Medulla oblongata (tissue), 1 donor: ENCODE measurements at regions not wholly inside any gene's neighbourhood (a gene's known extent, or its start where the extent isn't known, plus 50 kb on each side); places are given as distances from the start of the nearest gene placed in this dataset.

Experiments used
- DNase-seq: peaks from one replicate; pipeline ENCODE4 v3.0.0-alpha.2; 2015; ENCODE audit errors: extremely low spot score

GRCh38 chr9:126125577-126125976 is 201.1 kb upstream of the MVB12B start:
- DNase-seq: no peak

GRCh38 chr9:126125992-126126409 is 200.6 kb upstream of the MVB12B start:
- no peak for DNase-seq

- DNase-seq: no peak
These were observed 199.8 kb upstream of the MVB12B start for GRCh38 chr9:126126807-126127206.

- DNase-seq: no peak
These were observed 199.0 kb upstream of the MVB12B start for GRCh38 chr9:126127591-126127990.

- DNase-seq: no peak
These were observed 198.0 kb upstream of the MVB12B start for GRCh38 chr9:126128494-126129142.

GRCh38 chr9:126131066-126132010 is 195.3 kb upstream of the MVB12B start:
- DNase-seq: no peak

- DNase-seq: no peak
These were observed 193.9 kb upstream of the MVB12B start for GRCh38 chr9:126132746-126133145.

GRCh38 chr9:126144196-126144595 is 182.4 kb upstream of the MVB12B start:
- no peak for DNase-seq

GRCh38 chr9:126144603-126145456 is 181.8 kb upstream of the MVB12B start:
- DNase-seq: no peak

GRCh38 chr9:126145887-126146253 is 180.8 kb upstream of the MVB12B start:
- no peak for DNase-seq

GRCh38 chr9:126146254-126147145 is 180.1 kb upstream of the MVB12B start:
- DNase-seq: no peak

GRCh38 chr9:126147186-126147935 is 179.3 kb upstream of the MVB12B start:
- no peak for DNase-seq

- no peak for DNase-seq
These were observed 178.4 kb upstream of the MVB12B start for GRCh38 chr9:126147936-126148870.

- no peak for DNase-seq
These were observed 177.6 kb upstream of the MVB12B start for GRCh38 chr9:126148994-126149393.

- DNase-seq: no peak
These were observed 177.0 kb upstream of the MVB12B start for GRCh38 chr9:126149661-126150060.

GRCh38 chr9:126150411-126151030 is 176.1 kb upstream of the MVB12B start:
- no peak for DNase-seq

- DNase-seq: no peak
These were observed 175.5 kb upstream of the MVB12B start for GRCh38 chr9:126151031-126151685.

GRCh38 chr9:126151686-126152134 is 174.9 kb upstream of the MVB12B start:
- DNase-seq: no peak
